ENCODE measurements at regions not wholly inside any gene's neighbourhood (a gene's known extent, or its start where the extent isn't known, plus 50 kb on each side); places are given as distances from the start of the nearest gene placed in this dataset.

- DNase-seq, result no peak
Measured at GRCh38 chr2:67050622-67051021, 346.5 kb upstream of the ETAA1 start.

GRCh38 chr2:67054728-67055127 is 342.4 kb upstream of the ETAA1 start:
- no peak for DNase-seq

DNA sequence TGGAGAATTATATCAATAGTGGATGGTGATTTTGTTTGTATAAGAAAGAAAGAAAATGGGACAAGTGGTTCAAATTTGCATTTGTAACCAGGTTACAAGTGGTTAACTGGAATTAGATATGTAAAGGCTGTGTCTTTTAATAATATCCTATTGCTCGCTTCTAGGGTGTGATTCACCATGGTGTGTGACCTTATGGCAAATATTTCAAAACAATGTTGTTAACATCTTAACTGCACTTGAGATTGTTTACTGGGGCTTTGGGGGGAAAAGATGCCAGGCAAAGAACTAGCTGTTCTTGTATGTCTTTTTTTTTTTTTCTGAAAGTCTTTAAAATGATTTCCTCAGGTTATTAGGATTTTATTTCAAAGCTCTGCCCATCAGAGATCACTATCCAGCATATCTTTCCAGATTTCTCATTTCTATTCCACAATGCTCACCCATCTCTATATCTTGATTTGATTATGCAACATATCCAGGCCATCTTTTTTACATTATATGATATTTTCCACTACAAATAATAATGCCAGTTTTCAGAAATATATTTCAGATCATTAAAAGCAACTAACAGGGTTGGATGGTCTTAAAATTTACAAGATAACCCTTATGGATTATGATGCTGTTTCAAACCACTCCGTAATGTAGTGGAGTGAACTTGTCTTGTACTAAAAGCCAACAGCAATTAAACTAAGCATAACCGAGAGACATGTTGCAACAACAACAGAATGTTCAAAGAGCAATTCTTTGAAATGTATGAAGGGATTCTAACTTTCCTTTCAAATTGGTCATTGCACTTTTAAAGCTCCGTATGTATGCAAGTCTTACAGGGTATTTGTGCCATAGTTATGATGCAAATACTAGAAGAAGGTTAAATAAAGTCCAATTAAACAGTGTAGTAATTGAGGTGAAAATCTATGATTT is 341.5 kb upstream of the ETAA1 start:
- DNase-seq, result no peak

DNA sequence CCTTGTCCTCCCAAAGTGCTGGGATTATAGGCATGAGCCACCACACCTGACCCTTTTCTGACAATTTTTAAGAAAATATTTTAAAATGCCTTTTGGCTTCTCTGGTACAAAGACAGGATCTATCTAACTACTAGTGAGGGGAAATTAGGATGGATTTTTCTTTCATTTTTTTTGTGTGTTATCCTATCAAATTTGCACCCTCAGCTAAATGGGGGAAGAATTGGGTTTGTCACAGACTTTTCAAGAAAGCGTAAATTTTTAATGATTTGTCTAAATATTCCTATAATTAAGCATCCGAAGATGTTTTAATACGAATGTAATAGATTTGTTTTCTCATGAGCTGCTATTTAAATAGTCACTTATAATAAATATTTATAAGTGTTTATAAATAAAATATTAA is 340.0 kb upstream of the ETAA1 start:
- no peak for DNase-seq

DNA sequence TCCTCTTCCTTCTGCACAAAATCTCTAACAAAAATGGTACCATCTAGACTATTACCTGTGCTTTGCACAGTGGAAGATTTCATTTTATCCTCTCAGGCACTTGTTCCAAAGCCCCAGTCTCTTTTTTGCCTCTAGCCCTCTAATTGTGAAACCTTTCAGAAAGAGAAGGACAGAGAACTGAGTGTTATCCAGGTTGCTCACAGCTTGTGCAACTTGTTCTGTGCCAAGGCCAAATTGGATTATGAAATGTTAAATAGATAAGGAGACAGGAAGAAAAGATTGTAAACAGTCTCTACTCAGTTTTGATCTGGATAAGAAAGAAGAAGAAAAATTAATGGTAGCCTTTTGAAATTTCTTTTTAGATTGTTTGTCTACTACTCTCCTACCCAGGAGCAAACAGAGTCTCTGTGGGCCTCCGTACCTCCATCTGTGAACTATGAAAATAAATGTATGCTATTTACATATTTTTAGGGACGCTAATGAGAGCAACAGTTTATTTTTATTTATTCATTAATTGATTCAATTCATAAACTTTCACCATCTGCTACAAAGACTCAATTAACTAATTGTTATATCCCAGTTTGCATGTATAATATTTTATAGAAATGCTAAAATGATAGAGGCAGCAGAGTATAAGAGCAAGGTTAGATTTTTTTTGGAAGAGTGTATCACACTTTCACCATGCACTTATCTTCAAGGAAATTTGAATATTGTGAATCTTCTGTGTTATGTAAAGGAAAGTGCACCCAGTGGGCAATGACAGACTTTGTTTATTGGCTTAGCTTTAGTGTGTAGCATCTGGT is 339.0 kb upstream of the ETAA1 start:
- DNase-seq, result peak; percentile 3 to 5

- DNase-seq, result no peak
Measured at GRCh38 chr2:67065046-67065445, 332.1 kb upstream of the ETAA1 start.

DNA sequence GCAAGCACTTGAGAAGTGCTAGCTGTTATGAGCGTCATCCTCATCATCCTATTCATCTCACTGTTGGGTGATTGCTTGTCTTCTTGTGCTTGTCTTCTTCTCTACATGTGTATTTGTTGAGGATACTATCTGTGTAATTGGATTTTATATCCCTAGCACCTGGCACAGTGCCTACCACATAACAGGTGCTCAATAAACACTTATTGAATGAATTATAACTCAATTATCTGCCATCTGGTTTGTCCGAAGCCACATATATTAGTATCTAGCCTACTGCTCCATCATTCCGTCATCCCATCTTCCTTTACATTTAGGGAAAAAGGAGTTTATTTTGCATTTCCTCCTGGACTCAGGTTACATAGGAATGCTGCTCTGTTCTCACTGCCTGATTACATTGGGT is 330.4 kb upstream of the ETAA1 start:
- peak; percentile 40 to 79 for DNase-seq

DNA sequence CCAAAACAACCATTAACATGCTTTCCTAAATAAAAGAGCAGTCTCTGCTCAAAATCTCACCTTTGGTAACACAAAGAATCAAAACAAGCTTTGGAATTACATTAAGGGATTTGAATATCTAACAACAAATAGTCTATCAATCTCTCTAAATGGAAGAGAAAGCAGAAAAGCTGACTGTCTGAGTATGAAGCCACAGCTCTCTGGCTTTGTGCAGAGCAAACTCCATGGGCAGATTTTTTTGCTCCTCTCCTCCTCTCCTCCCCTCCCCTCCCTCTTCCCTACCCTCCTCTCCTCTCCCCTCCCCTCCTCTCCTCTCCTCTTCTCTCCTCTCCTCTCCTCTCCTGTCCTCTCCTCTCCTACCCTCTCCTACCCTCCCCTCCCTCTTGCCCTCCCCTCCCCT is 329.5 kb upstream of the ETAA1 start:
- DNase-seq, result no peak

DNA sequence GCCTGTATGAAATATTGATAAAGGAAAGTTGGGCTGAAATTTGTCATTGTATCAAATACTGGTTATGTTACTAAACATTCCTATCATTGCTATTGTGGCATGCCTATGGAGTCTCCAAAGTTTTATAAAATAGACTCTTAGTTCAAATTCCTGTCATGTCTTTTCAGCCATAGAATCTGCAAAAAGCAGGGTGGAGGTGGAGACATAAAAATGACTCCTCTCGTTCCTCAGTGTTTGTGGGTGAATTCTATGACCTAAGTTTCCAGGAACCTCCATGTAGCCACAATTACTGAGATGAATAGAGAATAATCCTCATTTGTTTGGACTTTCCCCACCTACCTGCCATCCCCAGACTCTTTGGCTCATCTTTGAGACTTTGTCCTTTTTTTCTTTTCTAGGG is 326.3 kb upstream of the ETAA1 start:
- no peak for DNase-seq

DNA sequence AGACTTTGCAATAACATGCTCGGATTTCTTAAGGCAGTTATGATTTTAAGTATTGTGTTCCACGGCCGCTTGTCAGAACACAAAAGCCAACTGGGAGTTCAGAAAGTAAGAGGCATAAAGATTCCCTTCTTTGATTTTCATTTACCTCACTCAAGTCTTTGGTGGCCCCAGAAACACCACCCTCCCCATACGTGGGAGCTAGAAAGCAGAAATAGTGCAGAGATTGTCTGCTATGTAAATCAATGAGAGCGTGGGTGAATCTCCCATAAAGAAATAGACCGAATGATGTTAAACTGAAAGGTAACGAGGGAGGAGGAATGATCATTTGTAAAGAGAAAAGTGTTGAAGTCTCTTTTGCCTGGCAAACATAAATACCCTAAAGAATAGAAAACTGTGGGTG is 322.1 kb upstream of the ETAA1 start:
- no peak for DNase-seq

GRCh38 chr2:67075530-67076238 is 321.4 kb upstream of the ETAA1 start:
- no peak for DNase-seq

GRCh38 chr2:67076239-67076624 is 320.9 kb upstream of the ETAA1 start:
- DNase-seq, result no peak

DNA sequence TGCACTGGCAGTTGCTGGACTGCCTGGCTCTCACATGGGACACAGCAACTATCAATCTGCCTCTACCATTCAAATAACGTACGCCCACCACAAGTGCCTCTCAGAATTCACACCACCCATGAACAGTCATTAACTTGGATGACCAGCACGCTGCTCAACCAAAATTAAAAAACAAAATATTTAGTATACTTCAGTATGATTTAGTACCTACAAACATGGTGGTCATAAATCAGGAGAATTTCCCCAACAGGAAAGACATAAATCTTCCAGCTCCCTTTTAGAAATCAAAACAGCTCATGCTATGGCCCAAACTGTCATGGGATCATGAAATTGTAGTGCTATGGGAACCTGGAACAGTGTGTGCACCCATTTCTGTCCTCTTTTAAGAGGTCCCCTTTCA is 317.4 kb upstream of the ETAA1 start:
- no peak for DNase-seq

- DNase-seq, result no peak
Measured at GRCh38 chr2:67082813-67083212, 314.3 kb upstream of the ETAA1 start.

DNA sequence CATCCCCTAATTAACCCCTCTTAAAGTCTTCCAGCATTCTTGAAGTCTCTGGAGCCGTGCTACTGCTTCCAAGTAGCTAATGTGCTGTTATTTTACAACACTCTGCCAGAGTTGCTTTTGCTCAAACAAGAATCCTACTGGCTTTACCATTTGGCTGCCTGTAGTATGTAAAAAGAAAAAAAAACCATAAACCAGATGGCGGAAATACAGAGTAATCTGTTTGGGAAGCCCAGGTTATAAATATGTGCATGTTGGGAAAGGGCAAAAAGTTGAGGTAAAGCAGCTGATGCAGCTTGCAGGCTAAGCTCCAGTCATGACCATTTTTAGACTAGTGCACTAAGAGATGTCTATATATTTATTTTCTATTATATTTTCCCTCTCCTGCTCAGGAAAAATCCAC is 313.2 kb upstream of the ETAA1 start:
- peak in 1 of 2 experiments; percentile 18 for DNase-seq

DNA sequence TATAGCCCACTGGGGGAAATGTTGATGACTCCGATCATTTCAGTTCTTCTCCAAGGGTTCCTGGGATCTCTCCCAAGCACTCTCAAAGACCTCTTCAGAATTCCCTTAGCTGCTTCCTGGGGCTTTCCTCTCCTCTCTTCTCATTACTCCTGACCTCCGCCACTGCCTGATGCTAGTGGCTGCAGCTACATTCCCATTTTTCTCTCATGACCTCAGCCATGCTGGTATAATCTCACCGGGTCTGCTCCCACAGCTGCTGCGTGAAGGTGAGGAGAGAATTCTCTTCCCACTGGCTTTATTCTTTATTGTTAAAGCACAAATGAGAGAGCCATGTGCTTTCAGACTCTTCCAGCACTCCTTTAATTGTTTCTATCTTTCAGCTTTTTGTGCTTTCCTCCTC is 312.0 kb upstream of the ETAA1 start:
- peak; percentile 34 to 59 for DNase-seq

DNA sequence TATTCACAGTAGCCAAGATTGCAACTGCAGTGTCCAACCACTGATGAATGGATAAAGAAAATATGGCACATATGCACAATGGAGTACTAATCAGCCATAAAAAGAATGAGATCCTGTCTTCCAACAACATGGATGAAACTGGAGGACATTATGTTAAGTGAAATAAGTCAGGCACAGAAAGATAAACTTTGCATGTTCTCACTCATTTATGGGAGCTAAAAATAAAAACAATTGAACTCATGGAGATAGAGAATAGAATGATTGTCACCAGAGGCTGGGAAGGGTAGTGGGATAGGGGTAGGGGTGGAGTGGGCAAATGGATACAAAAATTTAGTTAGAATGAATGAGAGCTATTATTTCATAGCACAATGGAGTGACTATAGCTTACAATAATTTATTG is 305.5 kb upstream of the ETAA1 start:
- DNase-seq, result no peak

GRCh38 chr2:67095121-67095520 is 302.0 kb upstream of the ETAA1 start:
- DNase-seq, result no peak

- no peak for DNase-seq
Measured at GRCh38 chr2:67096886-67097285, 300.2 kb upstream of the ETAA1 start.

DNA sequence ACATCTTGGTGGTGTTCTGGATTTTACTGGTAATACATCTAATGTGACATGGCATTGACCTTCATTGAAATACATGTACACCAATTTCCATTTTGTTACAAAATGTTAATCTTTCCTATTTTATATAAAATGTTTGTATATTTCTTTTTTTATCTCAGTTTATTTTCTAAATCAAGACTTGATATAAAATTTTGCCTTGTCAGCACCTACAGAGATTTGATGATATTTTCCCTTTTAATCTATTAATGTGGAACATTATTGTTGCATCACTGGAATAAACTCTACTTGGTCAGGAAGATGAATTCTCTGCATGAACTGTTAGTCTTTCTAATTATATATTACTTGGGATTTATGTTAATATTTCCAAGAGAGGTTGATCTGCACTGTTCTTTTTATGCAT is 294.0 kb upstream of the ETAA1 start:
- no peak for DNase-seq

DNA sequence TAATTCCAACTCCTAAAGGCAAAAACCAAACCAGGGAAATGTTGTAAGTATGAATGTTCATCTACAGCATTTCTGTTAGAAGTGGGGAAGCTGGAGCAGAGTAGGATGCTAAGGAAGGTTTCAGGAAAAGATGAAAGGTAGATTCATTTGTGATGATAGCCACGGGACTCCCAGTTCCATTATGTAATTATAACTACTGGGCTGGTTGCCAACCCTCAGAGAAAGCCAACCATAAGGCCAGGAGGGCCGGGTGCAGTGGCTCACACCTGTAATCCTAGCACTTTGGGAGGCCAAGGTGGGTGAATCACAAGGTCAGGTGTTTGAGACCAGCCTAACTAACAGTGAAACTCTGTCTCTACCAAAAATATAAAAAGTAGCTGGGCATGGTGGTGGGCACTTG is 288.9 kb upstream of the ETAA1 start:
- DNase-seq, result peak in 1 of 2 experiments; percentile 9

GRCh38 chr2:67124531-67124930 is 272.6 kb upstream of the ETAA1 start:
- DNase-seq, result no peak

- no peak for DNase-seq
Measured at GRCh38 chr2:67130531-67131256, 266.4 kb upstream of the ETAA1 start.
